GM12878 (cell line): ENCODE measurements at regions not wholly inside any gene's neighbourhood (a gene's known extent, or its start where the extent isn't known, plus 50 kb on each side); places are given as distances from the start of the nearest gene placed in this dataset.

Experiments used
- BRCA1 ChIP-seq: IDR thresholded peaks from 2 replicates; pipeline ENCODE4 v1.6.1; 2011; ENCODE audit warnings: low read depth, low read length, improper control_type of control experiment
- EZH2 ChIP-seq: IDR thresholded peaks from 2 replicates; pipeline ENCODE4 v1.6.1; 2012; ENCODE audit warnings: low read depth, mild to moderate bottlenecking, control low read depth, inconsistent platforms, low read length, borderline replicate concordance; ENCODE audit not compliant: control insufficient read depth
- JUNB ChIP-seq: IDR thresholded peaks from 2 replicates; pipeline ENCODE4 v1.6.1; 2016; ENCODE audit warnings: antibody characterized with exemption, mild to moderate bottlenecking
- MTA3 ChIP-seq: IDR thresholded peaks from 2 replicates; pipeline ENCODE4 v1.6.1; 2012; ENCODE audit warnings: low read length, inconsistent platforms, borderline replicate concordance
- POLR2AphosphoS5 ChIP-seq: IDR thresholded peaks from 2 replicates; pipeline ENCODE4 v1.6.1; 2011; ENCODE audit warnings: mild to moderate bottlenecking, low read length, inconsistent platforms
- TF ChIP-seq, protein P1 (sequence below), 3 experiments: IDR thresholded peaks in 2 of 3; conservative IDR thresholded peaks in 1 of 3; 2 replicates each; pipeline ENCODE4 v1.5.1; 2011; ENCODE audit warnings: low read depth in 3 of 3, low read length in 3 of 3, mild to moderate bottlenecking in 3 of 3, control low read depth in 2 of 3, moderate library complexity in 2 of 3, inconsistent platforms in 1 of 3, mixed read lengths in 1 of 3; ENCODE audit not compliant: control insufficient read depth in 2 of 3, insufficient read depth in 1 of 3; ENCODE audit errors: extremely low read depth in 1 of 3
- TF ChIP-seq, protein P2 (sequence below): fragments of 150-350 bp; IDR thresholded peaks from 2 replicates; pipeline ENCODE4 v1.6.1; 2016; ENCODE audit warnings: low read depth, low read length
- TF ChIP-seq, protein P3 (sequence below): IDR thresholded peaks from 2 replicates; pipeline ENCODE4 v1.6.1; 2011; ENCODE audit warnings: low read depth, low read length, improper control_type of control experiment, borderline replicate concordance

DNA sequence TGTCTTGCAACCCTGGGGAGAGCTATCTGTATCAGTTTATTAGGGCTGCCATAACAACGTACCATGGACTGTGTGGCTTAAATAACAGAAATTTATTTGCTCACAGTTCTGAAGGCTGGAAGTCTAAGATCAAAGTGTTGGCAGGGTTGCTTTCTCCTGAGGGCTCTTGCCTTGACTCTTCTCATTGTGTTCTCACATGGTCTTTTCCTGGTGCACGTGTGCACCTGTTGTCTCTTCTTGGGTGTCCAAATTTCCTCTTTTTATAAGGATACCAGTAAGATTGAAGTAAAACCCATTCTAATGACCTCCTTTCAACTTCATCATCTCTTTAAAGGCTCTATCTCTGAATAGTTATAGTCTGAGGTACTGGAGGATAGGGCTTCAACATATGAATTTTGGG lies 72.3 kb upstream of the PDE7B start:
- TF ChIP-seq JUNB: no peak
- TF ChIP-seq, protein P1, sequence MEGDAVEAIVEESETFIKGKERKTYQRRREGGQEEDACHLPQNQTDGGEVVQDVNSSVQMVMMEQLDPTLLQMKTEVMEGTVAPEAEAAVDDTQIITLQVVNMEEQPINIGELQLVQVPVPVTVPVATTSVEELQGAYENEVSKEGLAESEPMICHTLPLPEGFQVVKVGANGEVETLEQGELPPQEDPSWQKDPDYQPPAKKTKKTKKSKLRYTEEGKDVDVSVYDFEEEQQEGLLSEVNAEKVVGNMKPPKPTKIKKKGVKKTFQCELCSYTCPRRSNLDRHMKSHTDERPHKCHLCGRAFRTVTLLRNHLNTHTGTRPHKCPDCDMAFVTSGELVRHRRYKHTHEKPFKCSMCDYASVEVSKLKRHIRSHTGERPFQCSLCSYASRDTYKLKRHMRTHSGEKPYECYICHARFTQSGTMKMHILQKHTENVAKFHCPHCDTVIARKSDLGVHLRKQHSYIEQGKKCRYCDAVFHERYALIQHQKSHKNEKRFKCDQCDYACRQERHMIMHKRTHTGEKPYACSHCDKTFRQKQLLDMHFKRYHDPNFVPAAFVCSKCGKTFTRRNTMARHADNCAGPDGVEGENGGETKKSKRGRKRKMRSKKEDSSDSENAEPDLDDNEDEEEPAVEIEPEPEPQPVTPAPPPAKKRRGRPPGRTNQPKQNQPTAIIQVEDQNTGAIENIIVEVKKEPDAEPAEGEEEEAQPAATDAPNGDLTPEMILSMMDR (IDR thresholded peaks at IDR 0.05 in 2 of 3, conservative IDR thresholded peaks at IDR 0.05 in 1 of 3; ENCODE audit: control insufficient read depth in 2 of 3, extremely low read depth in 1 of 3, insufficient read depth in 1 of 3, low read depth in 3 of 3, low read length in 3 of 3): no peak
- no peak for TF ChIP-seq POLR2AphosphoS5
- no peak for TF ChIP-seq EZH2
- TF ChIP-seq, protein P2, sequence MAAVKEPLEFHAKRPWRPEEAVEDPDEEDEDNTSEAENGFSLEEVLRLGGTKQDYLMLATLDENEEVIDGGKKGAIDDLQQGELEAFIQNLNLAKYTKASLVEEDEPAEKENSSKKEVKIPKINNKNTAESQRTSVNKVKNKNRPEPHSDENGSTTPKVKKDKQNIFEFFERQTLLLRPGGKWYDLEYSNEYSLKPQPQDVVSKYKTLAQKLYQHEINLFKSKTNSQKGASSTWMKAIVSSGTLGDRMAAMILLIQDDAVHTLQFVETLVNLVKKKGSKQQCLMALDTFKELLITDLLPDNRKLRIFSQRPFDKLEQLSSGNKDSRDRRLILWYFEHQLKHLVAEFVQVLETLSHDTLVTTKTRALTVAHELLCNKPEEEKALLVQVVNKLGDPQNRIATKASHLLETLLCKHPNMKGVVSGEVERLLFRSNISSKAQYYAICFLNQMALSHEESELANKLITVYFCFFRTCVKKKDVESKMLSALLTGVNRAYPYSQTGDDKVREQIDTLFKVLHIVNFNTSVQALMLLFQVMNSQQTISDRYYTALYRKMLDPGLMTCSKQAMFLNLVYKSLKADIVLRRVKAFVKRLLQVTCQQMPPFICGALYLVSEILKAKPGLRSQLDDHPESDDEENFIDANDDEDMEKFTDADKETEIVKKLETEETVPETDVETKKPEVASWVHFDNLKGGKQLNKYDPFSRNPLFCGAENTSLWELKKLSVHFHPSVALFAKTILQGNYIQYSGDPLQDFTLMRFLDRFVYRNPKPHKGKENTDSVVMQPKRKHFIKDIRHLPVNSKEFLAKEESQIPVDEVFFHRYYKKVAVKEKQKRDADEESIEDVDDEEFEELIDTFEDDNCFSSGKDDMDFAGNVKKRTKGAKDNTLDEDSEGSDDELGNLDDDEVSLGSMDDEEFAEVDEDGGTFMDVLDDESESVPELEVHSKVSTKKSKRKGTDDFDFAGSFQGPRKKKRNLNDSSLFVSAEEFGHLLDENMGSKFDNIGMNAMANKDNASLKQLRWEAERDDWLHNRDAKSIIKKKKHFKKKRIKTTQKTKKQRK: no peak
- TF ChIP-seq BRCA1: no peak
- no peak for TF ChIP-seq MTA3
- TF ChIP-seq, protein P3, sequence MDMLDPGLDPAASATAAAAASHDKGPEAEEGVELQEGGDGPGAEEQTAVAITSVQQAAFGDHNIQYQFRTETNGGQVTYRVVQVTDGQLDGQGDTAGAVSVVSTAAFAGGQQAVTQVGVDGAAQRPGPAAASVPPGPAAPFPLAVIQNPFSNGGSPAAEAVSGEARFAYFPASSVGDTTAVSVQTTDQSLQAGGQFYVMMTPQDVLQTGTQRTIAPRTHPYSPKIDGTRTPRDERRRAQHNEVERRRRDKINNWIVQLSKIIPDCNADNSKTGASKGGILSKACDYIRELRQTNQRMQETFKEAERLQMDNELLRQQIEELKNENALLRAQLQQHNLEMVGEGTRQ: no peak
